Activated CD4-positive, alpha-beta memory T cell treated with anti-CD3 and anti-CD28 coated beads, Interleukin-2, amount 10 ng/mL, durations not matched to agents 7 days and 5 days (primary cell): ENCODE measurements at regions not wholly inside any gene's neighbourhood (a gene's known extent, or its start where the extent isn't known, plus 50 kb on each side); places are given as distances from the start of the nearest gene placed in this dataset.
A peak's percentile ranks its signal among the peaks of the same experiment; 100 is the strongest.

Source experiments
- CTCF ChIA-PET: fragments of 350-600 bp; sonication (Branson Sonifier 250); formaldehyde crosslinking; loops from one replicate; lab custom pipeline; 2021; ENCODE audit warnings: antibody characterized with exemption, inconsistent platforms; lab: Charles Lee
- POLR2A ChIA-PET: fragments of 350-600 bp; sonication (Branson Sonifier 250); formaldehyde crosslinking; loops from one replicate; lab custom pipeline; 2021; ENCODE audit warnings: antibody characterized with exemption; lab: Charles Lee
- DNase-seq: peaks from one replicate; pipeline ENCODE4 v3.0.0-alpha.2; 2020
- H3K27ac Mint-ChIP-seq: one replicate; pipeline ENCODE4 v1.8.0; 2021; ENCODE audit warnings: mild to moderate bottlenecking, mixed read lengths
- H3K27me3 Mint-ChIP-seq: one replicate; pipeline ENCODE4 v1.8.0; 2021; ENCODE audit warnings: mixed read lengths
- H3K36me3 Mint-ChIP-seq: one replicate; pipeline ENCODE4 v1.8.0; 2021; ENCODE audit warnings: low read depth, mixed read lengths
- H3K4me1 Mint-ChIP-seq: one replicate; pipeline ENCODE4 v1.8.0; 2021; ENCODE audit warnings: mixed read lengths
- H3K4me3 Mint-ChIP-seq: one replicate; pipeline ENCODE4 v1.8.0; 2021; ENCODE audit warnings: mild to moderate bottlenecking, mixed read lengths
- H3K9me3 Mint-ChIP-seq: one replicate; pipeline ENCODE4 v1.8.0; 2021; ENCODE audit warnings: mixed read lengths

DNA sequence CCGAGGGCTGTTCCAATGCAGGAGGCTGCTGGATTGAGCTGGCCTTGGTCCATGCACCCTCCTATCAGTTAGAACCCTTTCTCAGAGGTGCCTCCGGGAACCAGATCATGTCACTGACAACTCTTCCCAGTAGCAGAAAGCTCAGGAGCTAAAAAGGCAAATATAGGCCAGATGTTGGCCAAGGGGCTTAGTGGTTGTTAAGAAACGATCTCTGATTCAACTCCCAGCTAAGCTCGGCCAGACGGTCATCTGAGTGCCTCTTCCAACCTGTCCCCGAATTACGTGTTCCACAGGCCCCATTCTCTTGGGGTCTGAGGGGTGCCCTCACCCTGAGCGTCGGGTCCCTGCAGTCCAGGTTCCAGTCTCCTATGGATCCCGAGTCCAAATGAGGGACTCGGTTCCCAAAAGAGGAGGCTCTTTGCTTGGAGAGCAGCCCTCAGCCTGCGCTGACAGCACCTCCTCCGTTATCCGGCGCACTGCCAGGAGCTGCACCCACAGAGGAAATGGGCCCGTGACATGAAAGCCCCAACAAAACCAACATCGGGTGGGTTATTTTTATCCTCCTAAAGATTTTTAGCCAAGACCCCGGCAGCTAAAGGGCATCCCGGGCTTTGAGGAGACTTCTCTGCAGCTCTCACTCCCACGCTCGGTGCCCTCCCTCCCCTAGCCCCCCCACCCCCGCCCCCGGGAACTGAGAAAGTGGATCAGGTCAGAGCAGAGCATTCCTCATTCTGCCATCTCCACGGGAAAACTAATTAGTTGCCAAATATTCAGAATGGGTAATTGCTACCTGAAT is 106.6 kb upstream of the ID2 start:
- ChIA-PET POLR2A (interaction anchor here (1.1 to 4.0 kb wide), 2 partner anchors 15 to 106 kb away, joined by 4 to 24 read pairs; partner anchors contain the start of gene ID2), CTCF (interaction anchor here (1.2 to 2.5 kb wide), 4 partner anchors 10 to 30 kb away, joined by 3 to 7 read pairs (median 4); no protein-coding TSS in a partner anchor)
- H3K4me3 Mint-ChIP-seq = peak overlapping the region; percentile 11
- H3K36me3 Mint-ChIP-seq = peaks cover 2% of the 10 kb centered on the region
- no peaks in the 10 kb centered on the region for H3K9me3 Mint-ChIP-seq
- H3K27ac Mint-ChIP-seq = peak overlapping the region; percentile 15
- DNase-seq = peak; percentile 53
- peaks cover 31% of the 10 kb centered on the region for H3K4me1 Mint-ChIP-seq
- peaks cover 9% of the 10 kb centered on the region for H3K27me3 Mint-ChIP-seq

DNA sequence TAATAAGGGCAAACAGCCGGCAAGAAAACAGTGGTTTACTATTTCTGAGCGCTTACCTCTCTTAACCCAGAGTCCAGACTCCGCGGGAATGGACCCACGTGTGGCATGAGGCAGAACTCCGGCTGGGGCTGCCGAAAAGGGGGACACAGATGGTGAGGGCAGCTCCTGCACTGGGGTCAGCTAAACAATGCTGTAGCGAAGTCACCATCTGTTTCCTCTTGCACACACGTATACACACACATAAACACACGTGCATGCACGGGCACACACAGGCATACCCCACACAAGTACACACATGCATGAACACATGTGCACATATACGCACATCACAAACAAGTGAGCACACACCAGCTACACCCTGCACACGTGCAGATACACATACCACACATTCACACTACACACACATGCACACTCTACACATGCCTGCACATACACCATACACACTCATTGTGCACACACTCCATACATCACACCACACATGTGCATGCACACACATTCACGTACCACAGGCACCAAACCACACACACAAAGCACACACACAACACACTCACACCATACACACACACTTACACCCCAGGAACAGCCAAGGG is 105.9 kb upstream of the ID2 start:
- ChIA-PET POLR2A (interaction anchor here (4.0 kb wide), 1 partner anchor 106 kb away, joined by 24 read pairs; the partner anchor contains the start of gene ID2), CTCF (interaction anchor here (2.5 kb wide), 1 partner anchor 9 kb away, joined by 7 read pairs; no protein-coding TSS in a partner anchor)
- Mint-ChIP-seq H3K27me3 (peaks cover 9% of the 10 kb centered on the region), H3K4me3 (peak overlapping the region; percentile 38), H3K27ac (peak overlapping the region; percentile 32), H3K36me3 (peaks cover 2% of the 10 kb centered on the region), H3K9me3 (no peaks in the 10 kb centered on the region), H3K4me1 (peaks cover 35% of the 10 kb centered on the region)
- no peak for DNase-seq

DNA sequence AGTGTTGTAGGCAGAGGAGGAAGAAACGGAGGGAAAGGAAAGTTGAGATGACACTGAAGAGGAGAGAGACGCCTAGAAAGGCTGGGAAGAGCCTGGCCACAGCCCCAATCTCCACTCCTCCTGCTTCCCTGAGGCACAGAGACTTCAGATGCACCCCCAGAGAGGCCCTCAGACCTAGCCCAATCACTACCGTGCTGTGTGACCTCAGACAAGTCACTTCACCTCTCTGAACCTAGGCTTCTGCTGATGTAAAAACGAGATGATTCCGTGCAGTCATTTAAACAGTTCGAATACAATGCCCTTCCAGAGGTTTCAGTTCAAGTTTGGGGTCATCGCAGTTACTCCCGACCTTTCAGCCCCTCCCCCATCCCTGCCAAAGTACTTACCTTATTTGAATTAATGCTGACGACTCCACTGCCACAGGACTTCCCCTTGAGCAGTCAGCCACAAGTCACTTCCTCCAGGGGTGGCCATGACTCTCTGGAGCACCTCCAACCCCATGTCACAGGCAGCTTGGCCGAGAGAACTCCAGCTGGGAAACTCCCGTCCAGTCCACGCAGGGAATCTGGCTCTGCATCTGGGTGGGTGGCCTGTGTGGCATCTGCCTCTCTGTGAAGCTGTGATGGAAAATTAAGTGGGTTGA is 105.2 kb upstream of the ID2 start:
- peak; percentile 59 for DNase-seq
- Mint-ChIP-seq H3K9me3 (no peaks in the 10 kb centered on the region), H3K27ac (peak overlapping the region; percentile 4), H3K4me1 (peaks cover 37% of the 10 kb centered on the region), H3K36me3 (peaks cover 2% of the 10 kb centered on the region), H3K27me3 (peaks cover 9% of the 10 kb centered on the region), H3K4me3 (peak overlapping the region; percentile 38)
- ChIA-PET POLR2A (interaction anchor here (0.8 to 4.0 kb wide), 5 partner anchors 9 to 108 kb away, joined by 3 to 24 read pairs (median 4); partner anchors contain the start of gene ID2), CTCF (interaction anchor here (1.1 kb wide), 1 partner anchor 46 kb away, joined by 3 read pairs; no protein-coding TSS in a partner anchor)

DNA sequence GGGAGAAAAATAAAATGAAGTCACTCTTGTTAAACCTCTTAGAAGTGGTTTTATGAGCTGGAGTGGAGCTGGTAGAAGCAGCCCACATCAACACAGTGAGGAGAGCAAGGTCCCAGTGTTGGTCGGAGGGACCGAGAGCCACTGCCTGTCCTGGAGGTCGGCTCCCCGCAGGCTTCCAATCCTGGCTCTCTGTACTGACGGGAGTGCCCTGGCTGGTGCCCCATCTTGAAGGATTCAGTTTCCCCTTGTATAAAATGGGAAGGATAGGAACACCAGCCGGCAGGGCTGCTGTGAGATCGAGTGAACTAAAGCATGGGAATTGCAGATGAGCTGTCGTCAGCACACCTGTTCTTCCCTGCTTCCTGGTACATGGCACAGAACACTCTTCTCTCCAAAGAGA is 104.3 kb upstream of the ID2 start:
- Mint-ChIP-seq H3K4me3 (no peak overlapping the region), H3K36me3 (peaks cover 2% of the 10 kb centered on the region), H3K27me3 (peaks cover 9% of the 10 kb centered on the region), H3K9me3 (no peaks in the 10 kb centered on the region), H3K4me1 (peaks cover 37% of the 10 kb centered on the region), H3K27ac (no peak overlapping the region)
- peak; percentile 6 for DNase-seq
- POLR2A ChIA-PET = interaction anchor here (1.2 to 4.0 kb wide), 3 partner anchors 11 to 107 kb away, joined by 4 to 24 read pairs (median 4); partner anchors contain the start of gene ID2
- CTCF ChIA-PET = interaction anchor here (1.1 kb wide), 1 partner anchor 45 kb away, joined by 3 read pairs; no protein-coding TSS in a partner anchor

DNA sequence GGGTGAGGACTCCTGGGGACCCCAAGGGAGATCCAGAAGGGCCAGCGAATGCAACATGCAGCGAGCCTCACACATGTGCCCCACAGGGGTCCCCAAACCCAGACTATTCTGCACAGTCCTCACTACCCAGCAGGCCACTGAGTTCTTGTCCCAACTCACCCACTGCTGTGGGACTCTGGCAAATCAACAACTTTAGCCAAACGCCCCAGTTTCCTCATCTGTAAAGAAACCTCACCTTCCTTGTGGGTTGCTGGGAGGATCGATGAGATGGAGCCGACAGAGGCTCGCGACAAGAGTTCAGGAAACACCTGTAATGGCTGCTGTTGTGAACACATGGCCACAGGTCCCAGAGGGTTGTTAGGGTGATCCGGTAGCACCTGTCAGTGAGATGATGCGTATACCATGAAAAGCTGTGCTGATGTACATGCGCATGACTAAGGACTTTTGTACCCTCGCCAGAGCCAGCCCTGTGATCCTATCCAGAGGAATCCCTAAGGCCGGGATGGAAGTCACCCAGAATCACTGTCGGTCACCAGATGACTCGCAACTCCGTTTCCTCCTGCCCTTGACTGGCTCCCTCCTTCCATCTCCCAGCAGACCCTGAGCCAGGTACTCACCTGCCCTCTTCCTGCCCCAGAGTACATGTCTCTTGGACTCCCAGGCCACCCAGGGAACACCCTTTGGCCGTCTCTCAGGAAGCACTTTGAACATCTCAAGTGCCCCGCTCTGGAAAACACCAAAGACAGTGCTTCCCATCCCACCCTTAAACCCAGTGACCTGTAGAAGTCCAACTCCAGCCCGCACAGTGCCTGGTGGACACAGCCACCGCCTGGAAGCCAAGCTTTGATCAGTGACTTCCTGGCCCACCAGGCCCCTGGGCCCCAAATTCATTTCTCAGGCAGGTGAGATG is 103.3 kb upstream of the ID2 start:
- peaks cover 2% of the 10 kb centered on the region for H3K36me3 Mint-ChIP-seq
- POLR2A ChIA-PET = interaction anchor here (3.0 kb wide), 1 partner anchor 104 kb away, joined by 11 read pairs; the partner anchor contains the start of gene ID2
- no peak overlapping the region for H3K27ac Mint-ChIP-seq
- H3K4me3 Mint-ChIP-seq = no peak overlapping the region
- peaks cover 9% of the 10 kb centered on the region for H3K27me3 Mint-ChIP-seq
- peak; percentile 15 for DNase-seq
- H3K9me3 Mint-ChIP-seq = no peaks in the 10 kb centered on the region
- CTCF ChIA-PET = no interaction called here
- peaks cover 37% of the 10 kb centered on the region for H3K4me1 Mint-ChIP-seq

DNA sequence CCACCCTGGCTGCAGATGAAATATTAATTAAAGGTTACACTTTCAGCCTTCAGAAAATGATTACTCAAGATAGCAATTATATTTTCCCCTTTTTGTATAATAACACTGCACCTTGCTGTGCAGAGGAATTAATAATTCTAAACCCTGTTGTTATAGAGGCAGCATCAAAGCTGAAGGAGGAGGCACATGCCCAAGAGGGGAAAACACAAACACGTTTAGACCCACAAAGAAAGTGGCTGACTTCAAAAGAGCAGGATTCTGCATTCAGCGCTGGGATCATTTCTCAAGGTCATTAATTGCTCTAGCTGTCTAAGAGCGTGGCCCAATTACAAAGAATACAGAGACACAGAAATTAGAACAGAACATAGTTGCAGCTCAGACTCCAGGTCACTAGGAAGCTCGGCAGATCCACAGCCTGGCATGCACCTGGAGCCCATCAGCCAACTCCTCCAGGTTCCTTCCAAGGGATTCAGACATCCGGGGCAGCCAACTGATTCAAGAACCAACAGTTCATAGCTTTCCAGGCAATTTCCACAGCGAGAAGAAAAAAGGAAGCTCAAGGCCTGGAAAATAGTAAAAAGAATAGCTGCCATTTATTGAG is 102.3 kb upstream of the ID2 start:
- Mint-ChIP-seq H3K27ac (no peak overlapping the region), H3K36me3 (peaks cover 2% of the 10 kb centered on the region), H3K27me3 (peaks cover 13% of the 10 kb centered on the region), H3K4me3 (no peak overlapping the region), H3K9me3 (no peaks in the 10 kb centered on the region), H3K4me1 (peaks cover 37% of the 10 kb centered on the region)
- DNase-seq = no peak
- CTCF ChIA-PET = no interaction called here
- POLR2A ChIA-PET = interaction anchor here (3.0 kb wide), 1 partner anchor 103 kb away, joined by 11 read pairs; the partner anchor contains the start of gene ID2

DNA sequence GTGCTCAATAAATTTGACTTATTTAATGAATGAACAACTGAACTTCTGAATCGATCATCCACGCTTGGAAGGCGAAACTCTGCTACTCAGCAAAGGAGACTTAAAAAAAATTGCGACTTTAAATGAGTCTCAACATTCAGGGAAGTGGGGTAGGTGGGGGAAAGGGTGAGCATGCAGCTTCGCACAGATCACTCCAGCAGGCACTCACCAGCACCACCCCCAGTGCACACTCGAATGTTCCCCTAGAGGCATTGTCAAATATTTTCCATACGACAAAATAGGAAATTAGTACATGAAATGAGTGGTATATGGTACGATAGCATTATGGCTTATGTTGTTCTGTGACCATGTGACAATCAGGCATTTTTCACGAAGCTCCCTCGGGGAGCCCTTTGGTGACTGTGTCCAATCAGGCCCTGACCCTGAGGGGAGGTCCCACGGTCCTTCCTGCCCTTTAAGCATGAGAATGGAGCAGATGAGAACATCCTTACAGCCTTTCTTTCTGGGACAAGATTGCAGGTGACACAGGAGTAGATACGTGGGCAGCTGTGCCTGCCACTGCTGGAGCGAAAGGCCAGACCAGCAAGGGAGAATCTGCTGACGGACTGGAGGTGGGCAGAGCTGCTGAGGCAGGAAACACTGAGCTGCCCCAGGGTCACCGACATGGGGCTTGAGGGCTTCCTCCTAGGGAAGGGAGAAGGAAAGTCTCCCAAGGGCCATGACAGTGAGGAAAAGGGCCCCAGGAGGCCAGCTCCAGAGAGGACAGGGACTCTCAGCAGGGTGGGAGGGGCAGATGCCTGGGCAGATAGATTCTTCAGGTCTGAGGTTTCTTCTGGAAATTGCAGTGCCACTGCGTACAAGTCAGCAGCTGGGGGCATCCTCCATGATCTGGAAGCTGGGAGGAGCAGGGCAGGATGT is 101.3 kb upstream of the ID2 start:
- POLR2A ChIA-PET = interaction anchor here (3.0 kb wide), 1 partner anchor 102 kb away, joined by 11 read pairs; the partner anchor contains the start of gene ID2
- H3K27ac Mint-ChIP-seq = no peak overlapping the region
- H3K4me1 Mint-ChIP-seq = peaks cover 31% of the 10 kb centered on the region
- peaks cover 17% of the 10 kb centered on the region for H3K27me3 Mint-ChIP-seq
- H3K36me3 Mint-ChIP-seq = peaks cover 2% of the 10 kb centered on the region
- no peaks in the 10 kb centered on the region for H3K9me3 Mint-ChIP-seq
- CTCF ChIA-PET = no interaction called here
- no peak overlapping the region for H3K4me3 Mint-ChIP-seq
- peak; percentile 13 for DNase-seq

DNA sequence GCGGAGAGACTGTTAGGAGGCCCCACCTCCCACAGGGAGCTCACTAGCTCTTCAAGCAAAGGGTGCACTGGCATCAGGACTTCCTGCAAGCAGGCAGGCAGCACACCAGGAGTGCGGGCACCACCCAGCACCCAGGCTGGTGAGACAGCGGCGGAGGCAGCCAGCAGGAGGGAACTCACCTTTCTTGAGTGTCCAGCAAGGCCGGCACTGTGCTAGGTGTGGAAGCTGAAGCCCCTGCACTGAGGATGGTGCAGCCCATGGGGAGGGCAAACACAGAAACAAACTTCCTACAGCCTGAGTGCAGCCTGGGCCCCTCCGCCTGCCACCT is 100.7 kb upstream of the ID2 start:
- POLR2A ChIA-PET = interaction anchor here (3.0 kb wide), 1 partner anchor 101 kb away, joined by 11 read pairs; the partner anchor contains the start of gene ID2
- Mint-ChIP-seq H3K27me3 (peaks cover 15% of the 10 kb centered on the region), H3K27ac (no peak overlapping the region), H3K4me1 (peaks cover 31% of the 10 kb centered on the region), H3K36me3 (peaks cover under 1% of the 10 kb centered on the region), H3K9me3 (no peaks in the 10 kb centered on the region), H3K4me3 (no peak overlapping the region)
- peak; percentile 12 for DNase-seq
- CTCF ChIA-PET = no interaction called here

DNA sequence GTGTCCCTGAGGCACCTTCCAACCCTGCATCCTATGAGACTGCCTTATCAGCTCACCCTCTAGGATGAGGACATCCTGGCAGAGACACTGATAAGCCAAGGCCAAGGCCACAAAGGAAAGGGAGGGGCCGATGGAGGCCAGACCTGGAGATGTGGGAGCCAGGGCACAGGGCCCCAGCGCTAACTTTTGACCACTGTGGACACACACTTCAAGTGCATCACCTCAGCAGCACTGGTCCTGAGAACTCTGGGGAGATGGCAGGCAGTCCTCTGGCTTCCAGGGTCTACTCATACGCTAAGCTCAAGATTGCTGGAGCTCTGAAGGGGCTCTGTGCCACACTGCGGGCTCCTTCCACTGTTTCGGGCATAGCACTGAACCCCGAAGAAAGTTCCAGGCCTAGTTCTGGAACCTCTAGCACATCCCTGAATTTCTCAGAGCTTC is 100.2 kb upstream of the ID2 start:
- H3K4me1 Mint-ChIP-seq = peaks cover 31% of the 10 kb centered on the region
- H3K36me3 Mint-ChIP-seq = no peaks in the 10 kb centered on the region
- ChIA-PET POLR2A (interaction anchor here (3.0 kb wide), 1 partner anchor 100 kb away, joined by 11 read pairs; the partner anchor contains the start of gene ID2), CTCF (no interaction called here)
- DNase-seq = peak; percentile 6
- H3K4me3 Mint-ChIP-seq = no peak overlapping the region
- H3K27me3 Mint-ChIP-seq = peaks cover 13% of the 10 kb centered on the region
- H3K27ac Mint-ChIP-seq = no peak overlapping the region
- no peaks in the 10 kb centered on the region for H3K9me3 Mint-ChIP-seq

DNA sequence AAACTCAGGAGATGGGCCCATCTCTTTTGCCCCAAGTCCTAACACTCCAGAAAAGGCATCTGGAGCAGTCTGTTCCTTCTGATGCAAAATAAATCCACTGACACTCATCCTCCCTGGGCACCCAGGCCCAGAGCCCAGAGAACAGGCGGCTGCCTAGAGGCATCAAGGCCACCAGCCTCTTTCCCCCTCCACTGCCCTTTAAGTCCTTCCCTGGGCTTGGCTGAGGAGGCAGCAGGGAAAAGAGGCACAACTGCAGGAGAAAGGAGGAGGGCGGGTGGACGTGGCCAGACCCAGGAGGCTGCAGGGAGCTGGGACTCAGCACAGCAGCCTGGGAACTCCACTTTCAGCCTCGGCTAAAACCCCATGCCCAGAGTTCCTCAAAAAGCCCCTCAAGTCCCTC is 99.7 kb upstream of the ID2 start:
- no peak overlapping the region for H3K27ac Mint-ChIP-seq
- ChIA-PET CTCF (no interaction called here), POLR2A (no interaction called here)
- H3K36me3 Mint-ChIP-seq = no peaks in the 10 kb centered on the region
- no peak overlapping the region for H3K4me3 Mint-ChIP-seq
- H3K4me1 Mint-ChIP-seq = peaks cover 28% of the 10 kb centered on the region
- H3K9me3 Mint-ChIP-seq = no peaks in the 10 kb centered on the region
- H3K27me3 Mint-ChIP-seq = peaks cover 10% of the 10 kb centered on the region
- DNase-seq = peak; percentile 4
